Progenitor cell of endocrine pancreas (in vitro differentiated cells): ENCODE measurements at regions not wholly inside any gene's neighbourhood (a gene's known extent, or its start where the extent isn't known, plus 50 kb on each side); places are given as distances from the start of the nearest gene placed in this dataset.

Source experiments
- DNase-seq: peaks from one replicate; pipeline ENCODE4 v3.0.0; 2021; ENCODE audit warnings: low spot score; ENCODE audit not compliant: unreplicated experiment
- H3K27ac Mint-ChIP-seq: 2 replicates; pipeline ENCODE4 v1.8.0; 2021; ENCODE audit warnings: mild to moderate bottlenecking, moderate library complexity, mixed read lengths
- H3K27me3 Mint-ChIP-seq: 2 replicates; pipeline ENCODE4 v1.8.0; 2021; ENCODE audit warnings: mixed read lengths
- H3K36me3 Mint-ChIP-seq: 2 replicates; pipeline ENCODE4 v1.8.0; 2022; ENCODE audit warnings: mixed read lengths; ENCODE audit not compliant: insufficient read depth
- H3K4me1 Mint-ChIP-seq: 2 replicates; pipeline ENCODE4 v1.8.0; 2021; ENCODE audit warnings: low read depth, mixed read lengths
- H3K4me3 Mint-ChIP-seq: 2 replicates; pipeline ENCODE4 v1.8.0; 2021; ENCODE audit warnings: low read depth, mild to moderate bottlenecking, moderate library complexity, mixed read lengths
- H3K9me3 Mint-ChIP-seq: 2 replicates; pipeline ENCODE4 v1.8.0; 2021; ENCODE audit warnings: low read depth, mixed read lengths
- CTCF ChIP-seq: fragments of 200-600 bp; sonication (generic); IDR thresholded peaks from one replicate; pipeline ENCODE4 v1.5.0; 2021; ENCODE audit warnings: antibody characterized with exemption, mild to moderate bottlenecking; ENCODE audit not compliant: unreplicated experiment

- Mint-ChIP-seq H3K9me3 (no peaks in the 10 kb centered on the region), H3K4me3 (no peak overlapping the region), H3K27me3 (peaks cover 3% of the 10 kb centered on the region), H3K27ac (no peak overlapping the region), H3K4me1 (peaks cover 8% of the 10 kb centered on the region), H3K36me3 (no peaks in the 10 kb centered on the region)
- no peak for DNase-seq
- TF ChIP-seq CTCF: no peak
Observed at GRCh38 chr2:23248667-23249066, 136.3 kb upstream of the KLHL29 start.

- Mint-ChIP-seq H3K36me3 (no peaks in the 10 kb centered on the region), H3K4me1 (peaks cover 8% of the 10 kb centered on the region)
Observed at GRCh38 chr2:23249348-23249747, 135.6 kb upstream of the KLHL29 start.

DNA sequence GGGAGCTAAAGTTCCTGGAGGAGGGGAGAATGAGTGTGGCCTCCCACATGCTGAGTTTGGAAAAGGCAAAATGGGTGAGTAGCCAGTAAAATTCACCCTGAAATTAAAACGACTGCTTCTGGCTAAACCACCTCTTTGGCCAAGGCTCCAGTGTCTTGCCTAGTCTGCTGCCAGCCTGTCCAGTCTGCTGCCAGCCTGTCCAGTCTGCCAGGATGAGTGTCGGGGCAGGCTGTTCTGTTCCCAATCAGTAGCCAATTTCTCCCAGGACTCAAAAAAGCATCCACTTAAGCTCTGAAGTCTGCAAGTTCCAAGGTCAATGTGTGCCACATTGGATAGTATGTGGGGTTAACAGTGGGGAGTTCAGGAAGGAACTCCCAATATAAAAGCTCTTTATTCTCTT lies 134.6 kb upstream of the KLHL29 start:
- H3K9me3 Mint-ChIP-seq: no peaks in the 10 kb centered on the region
- no peak for DNase-seq
- H3K36me3 Mint-ChIP-seq: no peaks in the 10 kb centered on the region
- no peak overlapping the region for H3K27ac Mint-ChIP-seq
- H3K4me1 Mint-ChIP-seq: peaks cover 8% of the 10 kb centered on the region
- H3K27me3 Mint-ChIP-seq: peaks cover 3% of the 10 kb centered on the region
- no peak overlapping the region for H3K4me3 Mint-ChIP-seq
- no peak for TF ChIP-seq CTCF

More at GRCh38 chr2:23249348-23249747, 135.6 kb upstream of the KLHL29 start:
- Mint-ChIP-seq H3K27ac (no peak overlapping the region), H3K27me3 (peaks cover 3% of the 10 kb centered on the region), H3K4me3 (no peak overlapping the region), H3K9me3 (no peaks in the 10 kb centered on the region)
- no peak for TF ChIP-seq CTCF
- DNase-seq: no peak

GRCh38 chr2:23256643-23257042 lies 128.3 kb upstream of the KLHL29 start:
- Mint-ChIP-seq H3K27ac (no peak overlapping the region), H3K9me3 (no peaks in the 10 kb centered on the region)
- DNase-seq: no peak

DNA sequence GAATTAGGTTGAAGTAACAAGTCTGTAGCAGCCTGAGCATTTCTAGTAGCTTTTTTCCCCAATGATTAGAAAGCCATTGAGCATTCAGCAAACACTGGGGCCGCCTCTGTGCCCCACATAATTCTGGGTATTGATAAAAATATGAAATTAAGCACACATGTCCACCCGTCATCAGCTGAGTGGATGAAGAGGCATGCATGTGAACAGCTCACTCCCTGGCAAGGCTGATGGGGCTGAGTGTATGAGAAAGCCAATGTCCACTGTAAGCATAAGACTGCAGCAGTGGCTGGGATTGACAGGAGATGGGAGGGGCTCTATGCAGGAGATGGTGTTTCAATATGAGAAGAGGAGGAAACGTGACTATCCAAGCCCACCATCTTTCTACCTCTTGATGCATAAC lies 124.4 kb upstream of the KLHL29 start:
- H3K27ac Mint-ChIP-seq: no peak overlapping the region
- H3K9me3 Mint-ChIP-seq: no peaks in the 10 kb centered on the region
- H3K4me1 Mint-ChIP-seq: no peaks in the 10 kb centered on the region
- H3K36me3 Mint-ChIP-seq: no peaks in the 10 kb centered on the region
- DNase-seq: no peak
- TF ChIP-seq CTCF: no peak
- no peak overlapping the region for H3K4me3 Mint-ChIP-seq
- no peaks in the 10 kb centered on the region for H3K27me3 Mint-ChIP-seq

More at GRCh38 chr2:23256643-23257042, 128.3 kb upstream of the KLHL29 start:
- no peaks in the 10 kb centered on the region for H3K4me1 Mint-ChIP-seq
- no peaks in the 10 kb centered on the region for H3K27me3 Mint-ChIP-seq
- TF ChIP-seq CTCF: no peak
- H3K36me3 Mint-ChIP-seq: no peaks in the 10 kb centered on the region
- H3K4me3 Mint-ChIP-seq: no peak overlapping the region
